T47D (cell line): ENCODE measurements at regions not wholly inside any gene's neighbourhood (a gene's known extent, or its start where the extent isn't known, plus 50 kb on each side); places are given as distances from the start of the nearest gene placed in this dataset.
"Not testable (repeated sequence)": the region's sequence is repeated elsewhere in the genome, so short reads cannot be mapped to it uniquely, and the experiment has no call there.

Experiments used
- DNase-seq, 2 experiments: peaks; one replicate each; pipeline versions ENCODE4 v3.0.0 to v3.0.0-alpha.2; 2011 to 2012; ENCODE audit warnings: low read depth in 1 of 2, low spot score in 1 of 2
- JUND ChIP-seq: IDR thresholded peaks from 2 replicates; pipeline ENCODE4 v1.6.1; 2012; ENCODE audit warnings: low read depth
- in situ Hi-C: cut with HindIII; loops from 2 replicates; pipeline ENCODE4 v1.10.0; 2016; ENCODE audit warnings: low sequenced_read_pairs, low pct_unique_long_range_greater_than_20kb

DNA sequence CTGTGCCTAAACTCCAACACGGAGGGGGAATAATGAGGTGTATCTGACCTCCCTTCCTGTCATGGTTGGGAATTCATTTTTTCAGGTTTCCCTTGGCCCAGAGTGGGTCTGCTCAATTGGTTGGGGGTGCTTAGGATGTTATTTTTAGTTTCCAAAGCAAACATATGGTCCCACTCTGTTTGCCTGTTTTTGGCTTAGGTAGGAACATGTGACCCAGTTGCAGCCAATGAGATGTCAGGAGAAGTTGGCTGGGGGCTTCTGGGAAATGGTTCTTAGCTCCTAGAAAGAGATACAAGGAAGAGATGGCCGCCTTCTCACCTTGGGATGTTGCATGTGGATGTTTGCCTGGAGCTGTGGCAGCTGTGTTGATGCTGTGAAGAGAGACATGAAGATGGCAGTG is 147.9 kb upstream of the RFLNA start:
- in situ Hi-C loops: no loop called here
- no peak for DNase-seq

DNA sequence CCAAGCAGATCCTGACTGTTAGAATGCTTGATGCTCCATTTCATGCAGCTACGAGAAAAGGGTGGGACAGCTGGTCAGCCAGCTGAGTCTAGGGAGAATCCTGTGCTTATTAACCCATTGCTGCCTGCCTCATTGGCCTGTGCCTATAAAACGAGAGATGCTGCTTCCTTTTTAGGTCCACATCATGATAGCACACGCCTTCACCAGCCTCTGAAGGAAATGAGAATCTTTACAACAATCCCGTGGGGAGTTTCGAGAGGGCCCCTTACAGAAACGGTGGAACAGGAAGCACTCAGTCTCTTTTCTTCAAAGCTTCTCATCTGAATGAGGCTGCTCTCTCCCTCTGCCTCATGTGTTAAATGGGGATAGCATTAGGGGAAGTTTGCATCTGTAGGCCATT is 147.3 kb upstream of the RFLNA start:
- TF ChIP-seq JUND: no peak
- in situ Hi-C loops: no loop called here
- DNase-seq: no peak

More for the DNA sequence above, 147.9 kb upstream of the RFLNA start:
- no peak for TF ChIP-seq JUND

DNA sequence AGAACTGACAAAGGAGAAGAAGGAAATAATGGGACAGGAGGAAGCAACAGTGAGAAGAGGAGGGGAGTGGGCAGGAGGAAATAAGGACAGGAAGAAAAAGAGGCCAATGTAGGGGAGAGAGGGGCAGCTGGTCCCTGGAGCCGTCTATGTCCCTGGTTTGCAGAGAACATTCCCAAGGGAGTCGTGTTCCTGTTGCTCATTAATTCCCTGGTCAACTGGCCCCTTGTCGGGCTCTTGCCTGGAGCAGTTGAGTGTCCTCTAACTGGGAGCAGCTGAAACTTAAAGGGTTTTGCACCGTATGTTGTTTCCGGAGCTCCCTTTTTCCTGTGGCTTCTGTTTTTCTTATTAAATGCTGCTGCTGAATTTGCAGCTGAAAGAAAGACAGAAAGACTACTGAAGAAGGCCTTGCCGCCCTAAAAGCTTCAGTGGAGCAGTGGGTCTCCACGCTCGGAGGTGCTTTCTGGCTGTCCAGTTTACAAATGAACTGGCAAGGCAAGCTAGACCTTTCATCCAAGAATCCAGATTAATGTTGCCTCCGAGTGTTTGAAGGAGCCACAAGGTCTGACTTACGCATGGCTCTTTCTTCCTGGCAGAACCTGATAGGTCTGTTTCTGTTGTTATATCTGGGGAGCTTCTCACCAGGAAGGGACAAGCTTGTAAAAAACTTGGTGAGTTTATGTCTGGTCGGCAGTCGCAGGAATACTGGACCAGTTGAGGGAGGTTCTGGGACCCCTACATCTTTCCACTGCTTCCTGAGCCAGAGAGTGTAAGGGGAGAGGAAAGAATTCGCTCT is 146.2 kb upstream of the RFLNA start:
- peak in 1 of 2 experiments; percentile 43 for DNase-seq
- TF ChIP-seq JUND: no peak
- in situ Hi-C loops: no loop called here

DNA sequence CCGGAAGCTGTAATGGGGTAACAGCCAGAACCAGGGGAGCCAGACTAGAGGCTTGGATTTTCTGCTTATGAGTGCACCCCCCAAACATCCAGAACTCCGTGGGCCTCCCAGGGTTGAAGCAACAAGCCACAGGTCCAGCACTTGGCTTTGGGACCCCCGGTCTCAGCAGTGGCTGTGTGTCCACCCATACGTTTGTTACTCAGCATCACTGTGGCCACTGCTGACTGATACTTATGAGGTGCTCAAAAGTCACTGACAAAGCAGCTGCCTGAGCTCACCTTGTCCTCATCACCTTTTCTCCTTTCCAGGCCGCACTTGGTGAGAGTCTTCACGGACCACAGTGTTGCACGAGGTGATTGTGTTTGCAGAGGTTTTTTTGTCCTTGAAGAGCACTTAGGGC is 145.6 kb upstream of the RFLNA start:
- no peak for TF ChIP-seq JUND
- in situ Hi-C loops: no loop called here
- DNase-seq: no peak

DNA sequence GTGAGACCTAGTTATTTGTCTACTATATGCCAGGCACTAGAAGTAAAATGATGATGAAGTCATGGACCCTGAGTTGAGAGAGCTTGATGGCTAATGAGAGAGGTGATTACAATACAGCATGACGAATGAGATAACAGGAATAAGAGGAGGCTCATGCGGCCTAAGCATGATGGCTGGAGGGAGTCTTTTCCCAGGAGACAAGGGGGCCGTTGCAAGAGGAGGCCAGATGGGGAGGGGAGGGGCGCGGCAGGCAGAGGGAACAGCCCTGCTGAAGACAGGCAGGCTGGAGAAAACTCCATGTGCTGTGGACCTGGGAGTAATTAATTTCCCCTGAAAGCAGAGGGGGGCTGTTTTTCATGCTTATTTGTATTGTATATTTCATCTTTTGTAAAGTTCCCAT is 144.7 kb upstream of the RFLNA start:
- TF ChIP-seq JUND: no peak
- in situ Hi-C loops: no loop called here
- no peak for DNase-seq

DNA sequence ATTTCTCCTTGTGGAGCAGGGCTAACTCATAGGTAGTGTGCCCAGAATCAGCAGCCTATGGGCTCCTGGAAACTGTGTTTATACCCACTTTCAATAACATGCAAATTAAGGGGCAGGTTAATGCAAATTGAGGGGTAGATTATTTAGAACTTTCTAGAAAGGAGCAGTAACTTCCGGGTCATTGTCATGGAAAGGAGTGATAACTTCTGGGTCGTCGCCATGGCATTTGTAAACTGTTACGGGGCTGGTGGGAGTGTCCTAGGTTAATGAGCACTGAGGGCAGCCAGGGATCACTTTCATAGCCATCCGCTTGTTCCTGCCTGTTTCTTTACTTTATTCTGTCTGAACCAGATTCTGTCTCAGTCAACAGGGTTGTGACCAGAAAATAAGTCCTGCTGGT is 143.3 kb upstream of the RFLNA start:
- TF ChIP-seq JUND: no peak
- no peak for DNase-seq
- in situ Hi-C loops: no loop called here

DNA sequence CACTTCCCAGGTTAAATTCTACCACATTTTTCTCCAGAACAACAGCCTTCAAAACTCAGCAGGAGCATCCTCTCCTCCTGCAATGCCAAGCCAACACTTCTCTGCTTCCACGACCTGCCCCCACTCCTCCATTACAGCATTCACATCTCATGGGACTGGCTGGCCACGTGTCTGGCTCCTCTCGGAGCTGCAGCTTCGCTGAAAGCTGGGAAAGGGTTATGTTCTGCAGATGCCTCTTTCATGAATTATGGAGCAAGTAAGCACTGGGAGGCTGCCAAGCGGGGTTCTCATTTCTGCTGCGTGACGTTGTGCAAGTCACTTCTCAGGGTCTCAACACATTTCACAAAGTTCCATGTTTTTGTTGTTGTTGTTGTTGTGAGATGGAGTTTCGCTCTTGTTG is 142.2 kb upstream of the RFLNA start:
- in situ Hi-C loops: no loop called here
- no peak for DNase-seq
- no peak for TF ChIP-seq JUND

DNA sequence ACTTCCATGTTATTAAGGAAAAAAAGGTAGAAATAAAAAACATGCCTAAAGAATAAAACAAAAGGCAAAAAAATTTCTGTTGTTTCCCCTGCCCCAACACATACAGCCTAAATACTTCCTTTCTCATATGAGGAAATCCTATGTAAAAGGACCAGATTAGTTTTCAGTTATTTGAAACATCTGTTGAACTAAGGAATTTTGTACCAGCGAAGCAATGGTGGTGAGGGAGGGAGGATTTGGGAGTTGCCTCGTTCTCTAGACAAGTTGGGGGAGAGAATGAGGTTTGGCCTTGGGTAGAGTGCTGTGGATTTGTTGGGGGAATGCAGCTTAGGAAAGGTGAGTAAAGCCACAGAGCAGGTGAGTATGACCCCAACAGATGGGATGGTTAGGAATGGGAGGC is 141.5 kb upstream of the RFLNA start:
- no peak for DNase-seq
- TF ChIP-seq JUND: no peak
- in situ Hi-C loops: no loop called here

DNA sequence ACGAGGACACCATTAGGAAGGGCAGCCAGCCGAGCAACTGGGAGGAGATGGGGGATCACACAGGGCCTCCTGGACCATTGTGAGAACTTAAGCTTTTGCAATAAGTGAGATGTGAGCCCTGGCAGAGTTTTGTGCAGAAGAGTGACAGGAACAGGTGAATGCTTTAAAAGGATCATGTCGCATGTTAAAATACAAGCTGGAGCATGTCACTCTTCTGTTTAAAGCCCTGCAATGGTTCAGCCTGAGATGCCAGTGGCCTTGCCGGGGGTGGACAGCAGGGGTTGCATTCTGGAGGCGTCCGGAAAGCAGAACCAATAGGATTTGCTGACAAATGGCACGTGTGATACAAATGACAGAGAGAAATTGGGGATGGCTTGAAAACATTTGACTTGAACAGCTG is 137.5 kb upstream of the RFLNA start:
- in situ Hi-C loops: no loop called here
- TF ChIP-seq JUND: no peak
- no peak for DNase-seq

DNA sequence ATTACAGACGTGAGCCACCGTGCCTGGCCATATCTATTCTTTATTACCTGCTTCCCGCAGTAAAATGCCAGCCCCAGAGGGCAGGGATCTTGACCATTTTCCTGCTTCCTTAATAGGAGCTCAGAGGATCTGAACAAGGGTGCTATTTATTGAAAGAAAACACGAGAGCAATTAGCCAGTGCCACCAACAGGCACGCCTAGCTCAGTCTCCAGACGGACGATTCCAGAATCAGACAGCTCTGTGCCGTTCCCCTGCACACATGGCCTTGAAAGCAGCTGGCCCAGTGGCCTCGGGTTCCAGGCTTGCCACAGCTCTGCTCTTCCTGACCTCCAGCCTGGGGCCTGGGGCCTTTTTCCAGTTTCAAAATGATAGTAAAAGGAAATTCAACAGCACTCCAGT is 135.2 kb upstream of the RFLNA start:
- in situ Hi-C loops: no loop called here
- TF ChIP-seq JUND: no peak
- no peak for DNase-seq

DNA sequence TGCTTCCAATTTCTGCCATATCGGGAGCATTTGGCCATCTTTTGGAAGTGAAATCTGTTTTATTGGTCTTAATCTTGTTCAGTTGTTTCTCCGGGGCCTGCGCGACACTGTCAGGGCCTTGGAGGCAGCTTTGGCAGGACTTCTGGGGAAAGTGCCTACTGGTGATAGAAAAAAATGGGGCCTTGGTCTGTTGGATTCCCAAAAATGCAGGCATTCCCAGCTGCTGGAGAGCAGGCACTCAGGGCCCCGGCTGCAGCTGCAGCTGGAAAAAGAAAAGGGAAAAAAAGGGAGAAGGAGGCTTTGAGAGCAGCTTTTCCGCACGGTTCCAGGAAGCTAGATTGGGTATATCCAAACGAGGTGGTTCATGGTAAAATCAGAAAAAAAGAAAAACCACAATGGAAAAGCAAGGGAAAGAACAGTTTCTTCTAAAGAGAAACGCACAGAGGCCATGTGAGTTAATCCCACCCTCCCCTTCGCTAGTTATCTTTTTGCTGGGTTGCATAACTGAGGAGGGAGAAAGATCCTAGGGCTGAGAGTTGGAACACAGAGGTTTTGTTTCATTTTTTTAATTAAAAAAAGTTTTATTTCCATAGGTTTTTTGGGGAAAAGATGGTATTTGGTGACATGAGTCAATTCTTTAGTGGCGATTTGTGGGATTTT is 134.7 kb upstream of the RFLNA start:
- in situ Hi-C loops: no loop called here
- no peak for DNase-seq
- no peak for TF ChIP-seq JUND

DNA sequence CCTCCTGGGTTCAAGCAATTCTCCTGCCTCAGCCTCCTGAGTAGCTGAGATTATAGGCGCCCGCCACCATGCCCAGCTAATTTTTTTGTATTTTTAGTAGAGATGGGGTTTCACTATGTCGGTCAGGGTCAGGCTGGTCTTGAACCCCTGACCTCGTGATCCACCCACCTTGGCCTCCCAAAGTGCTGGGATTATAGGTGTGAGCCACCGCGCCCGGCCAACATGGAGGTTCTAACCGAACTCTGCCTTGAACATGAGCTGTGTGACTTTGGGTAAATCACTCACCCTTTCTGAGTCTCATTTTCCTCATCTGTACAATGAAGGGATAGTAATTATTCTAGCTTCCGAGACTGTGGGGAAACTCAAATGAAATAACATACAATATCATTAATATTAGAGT is 133.5 kb upstream of the RFLNA start:
- DNase-seq, in situ Hi-C loops: not testable (repeated sequence)

DNA sequence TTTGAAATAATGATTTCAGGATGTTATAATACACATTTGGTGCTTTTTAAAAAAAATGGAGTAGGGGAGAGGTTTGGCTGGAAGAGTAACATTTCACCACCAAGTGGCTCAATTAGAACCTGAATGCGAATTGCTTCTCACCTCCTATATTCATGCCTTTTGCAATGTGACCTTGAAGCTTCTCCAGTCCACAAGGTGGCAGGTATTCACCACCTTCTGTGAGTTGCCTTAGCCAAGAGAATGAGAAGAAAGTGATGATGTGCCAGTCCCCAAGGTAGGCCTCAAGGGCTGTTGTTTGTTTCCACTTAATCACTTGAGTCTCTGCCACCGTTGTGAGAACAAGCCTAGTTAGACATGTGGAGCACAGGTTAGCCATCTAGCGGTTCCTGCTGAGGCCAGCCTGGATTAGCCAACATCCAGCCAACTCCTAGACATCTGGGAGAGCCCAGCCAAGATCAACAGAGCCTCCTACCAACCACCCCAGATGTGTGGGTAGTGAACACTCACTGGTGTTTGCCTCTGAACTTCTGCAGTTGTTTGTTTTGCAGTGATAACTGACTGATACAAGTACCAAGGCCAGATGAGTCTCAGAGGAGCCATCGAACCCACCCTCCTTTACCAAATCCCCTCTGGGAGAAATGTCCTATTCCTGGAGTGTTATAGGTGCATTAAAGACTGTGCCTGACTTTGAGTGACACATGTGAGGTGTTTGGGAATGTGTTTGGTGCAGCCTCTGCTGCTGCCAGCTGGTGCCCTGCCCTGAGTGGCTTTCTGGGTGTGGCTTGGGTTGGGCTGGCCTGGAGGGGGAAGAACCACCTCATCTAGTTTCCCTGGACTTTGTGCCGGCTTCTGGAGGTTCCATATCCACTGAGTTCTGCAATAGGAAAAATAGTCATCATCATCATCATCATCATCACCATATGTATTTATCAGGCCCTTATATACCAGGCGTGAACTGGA is 132.5 kb upstream of the RFLNA start:
- no peak for TF ChIP-seq JUND
- DNase-seq: peak in 1 of 2 experiments; percentile 70
- in situ Hi-C loops: no loop called here
